ENCODE measurements at regions not wholly inside any gene's neighbourhood (a gene's known extent, or its start where the extent isn't known, plus 50 kb on each side); places are given as distances from the start of the nearest gene placed in this dataset.

- no peak for TF ChIP-seq POLR2A (IDR thresholded peaks at IDR 0.05)
- TF ChIP-seq CTCF (IDR thresholded peaks at IDR 0.05), result no peak
These were observed 218.3 kb upstream of the CST7 start for GRCh38 chr20:24730750-24731149.

Data from gastroesophageal sphincter (tissue), 3 donors.